SK-N-SH treated with all-trans-retinoic acid at 6 μM for 48 hours (cell line): ENCODE measurements at regions not wholly inside any gene's neighbourhood (a gene's known extent, or its start where the extent isn't known, plus 50 kb on each side); places are given as distances from the start of the nearest gene placed in this dataset.
"Not testable (repeated sequence)": the region's sequence is repeated elsewhere in the genome, so short reads cannot be mapped to it uniquely, and the experiment has no call there.

ENCODE experiments used
- ATAC-seq: fragments of 200-7000 bp; cut with Tn5 transposase; 3 replicates; pipeline ENCODE4 v1.9.1; 2020; ENCODE audit warnings: mild to moderate bottlenecking, moderate library complexity
- ARNTL ChIP-seq: fragments of 450-650 bp; formaldehyde crosslinking; IDR thresholded peaks from 2 replicates; pipeline ENCODE4 v1.5.0; 2020; ENCODE audit warnings: low read depth, mild to moderate bottlenecking, moderate library complexity, borderline replicate concordance
- BACH2 ChIP-seq: fragments of 250-450 bp; sonication (Bioruptor Pico); IDR thresholded peaks from 2 replicates; pipeline ENCODE4 v1.9.0; 2021; ENCODE audit warnings: mild to moderate bottlenecking, borderline replicate concordance
- CSDC2 ChIP-seq: fragments of 250-450 bp; sonication (Bioruptor Pico); IDR thresholded peaks from 2 replicates; pipeline ENCODE4 v1.5.0; 2020; ENCODE audit warnings: mild to moderate bottlenecking, moderate library complexity
- CSRNP3 ChIP-seq: fragments of 250-450 bp; sonication (Bioruptor Pico); IDR thresholded peaks from 2 replicates; pipeline ENCODE4 v1.5.1; 2021; ENCODE audit warnings: mild to moderate bottlenecking, moderate library complexity
- ESRRG ChIP-seq: fragments of 250-450 bp; sonication (Bioruptor Pico); IDR thresholded peaks from 2 replicates; pipeline ENCODE4 v1.6.1; 2021; ENCODE audit warnings: mild to moderate bottlenecking
- ISL1 ChIP-seq: fragments of 250-450 bp; sonication (Bioruptor Pico); IDR thresholded peaks from 2 replicates; pipeline ENCODE4 v2.1.2; 2022; ENCODE audit warnings: mild to moderate bottlenecking, moderate library complexity
- OSR1 ChIP-seq: fragments of 250-450 bp; sonication (Bioruptor Pico); IDR thresholded peaks from 2 replicates; pipeline ENCODE4 v1.8.0; 2022; ENCODE audit warnings: moderate library complexity, mild to moderate bottlenecking, inconsistent platforms
- PATZ1 ChIP-seq: fragments of 250-450 bp; sonication (Bioruptor Pico); IDR thresholded peaks from 2 replicates; pipeline ENCODE4 v1.8.0; 2020; ENCODE audit warnings: mild to moderate bottlenecking, moderate library complexity, borderline replicate concordance
- PPARA ChIP-seq: fragments of 250-450 bp; sonication (Bioruptor Pico); IDR thresholded peaks from 2 replicates; pipeline ENCODE4 v1.5.0; 2020; ENCODE audit warnings: mild to moderate bottlenecking, borderline replicate concordance
- RARB ChIP-seq: fragments of 250-450 bp; sonication (Bioruptor Pico); IDR thresholded peaks from 2 replicates; pipeline ENCODE4 v1.8.0; 2021; ENCODE audit warnings: mild to moderate bottlenecking, moderate library complexity
- SNAI2 ChIP-seq: fragments of 250-450 bp; sonication (Bioruptor Pico); IDR thresholded peaks from 2 replicates; pipeline ENCODE4 v1.5.0; 2020; ENCODE audit warnings: mild to moderate bottlenecking, moderate library complexity
- TCF4 ChIP-seq: fragments of 250-450 bp; sonication (Bioruptor Pico); IDR thresholded peaks from 2 replicates; pipeline ENCODE4 v1.8.0; 2021; ENCODE audit warnings: mild to moderate bottlenecking, moderate library complexity, borderline replicate concordance
- TOX ChIP-seq: fragments of 250-450 bp; sonication (Bioruptor Pico); IDR thresholded peaks from 2 replicates; pipeline ENCODE4 v1.8.0; 2021; ENCODE audit warnings: mild to moderate bottlenecking, moderate library complexity, borderline replicate concordance
- TSHZ2 ChIP-seq: fragments of 250-450 bp; sonication (Bioruptor Pico); IDR thresholded peaks from 2 replicates; pipeline ENCODE4 v1.5.0; 2020; ENCODE audit warnings: mild to moderate bottlenecking, moderate library complexity
- ZC3H10 ChIP-seq: fragments of 250-450 bp; sonication (Bioruptor Pico); IDR thresholded peaks from 2 replicates; pipeline ENCODE4 v1.5.1; 2021; ENCODE audit warnings: mild to moderate bottlenecking, moderate library complexity
- ZFP3 ChIP-seq: fragments of 250-450 bp; sonication (Bioruptor Pico); IDR thresholded peaks from 2 replicates; pipeline ENCODE4 v1.5.0; 2020; ENCODE audit warnings: mild to moderate bottlenecking, moderate library complexity
- ZFP30 ChIP-seq: fragments of 450-650 bp; formaldehyde crosslinking; IDR thresholded peaks from 2 replicates; pipeline ENCODE4 v1.5.0; 2022; ENCODE audit warnings: mild to moderate bottlenecking, moderate library complexity
- ZNF565 ChIP-seq: fragments of 450-650 bp; formaldehyde crosslinking; conservative IDR thresholded peaks from 2 replicates; pipeline ENCODE4 v1.5.0; 2020; ENCODE audit warnings: low read depth, mild to moderate bottlenecking, moderate library complexity
- ZNF70 ChIP-seq: fragments of 450-650 bp; formaldehyde crosslinking; IDR thresholded peaks from 2 replicates; pipeline ENCODE4 v1.5.0; 2020; ENCODE audit warnings: mild to moderate bottlenecking, moderate library complexity
- ZNF8 ChIP-seq: fragments of 450-650 bp; formaldehyde crosslinking; IDR thresholded peaks from 2 replicates; pipeline ENCODE4 v1.5.0; 2020; ENCODE audit warnings: mild to moderate bottlenecking, moderate library complexity
- TF ChIP-seq, protein P1 (sequence below): fragments of 250-450 bp; sonication (Bioruptor Pico); IDR thresholded peaks from 2 replicates; pipeline ENCODE4 v1.5.1; 2020; ENCODE audit warnings: low read depth, mild to moderate bottlenecking, moderate library complexity

DNA sequence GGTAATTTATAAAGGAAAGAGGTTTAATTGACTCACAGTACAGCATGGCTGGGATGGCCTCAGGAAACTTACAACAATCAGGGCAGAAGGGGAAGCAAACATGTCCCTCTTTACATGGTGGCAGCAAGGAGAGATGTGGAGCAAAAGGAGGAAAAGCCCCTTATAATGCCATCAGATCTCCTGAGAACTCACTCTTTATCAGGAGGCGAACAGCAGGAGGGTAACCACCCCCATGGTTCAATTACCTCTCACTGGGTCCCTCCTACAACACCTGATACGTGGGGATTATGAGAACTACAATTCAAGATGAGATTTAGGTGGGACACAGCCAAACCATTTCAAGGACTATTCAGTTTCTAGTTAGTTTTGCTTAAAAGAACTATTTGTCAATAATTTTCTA lies 453.3 kb downstream of the C12orf50 start (continued):
- TF ChIP-seq, protein P1, sequence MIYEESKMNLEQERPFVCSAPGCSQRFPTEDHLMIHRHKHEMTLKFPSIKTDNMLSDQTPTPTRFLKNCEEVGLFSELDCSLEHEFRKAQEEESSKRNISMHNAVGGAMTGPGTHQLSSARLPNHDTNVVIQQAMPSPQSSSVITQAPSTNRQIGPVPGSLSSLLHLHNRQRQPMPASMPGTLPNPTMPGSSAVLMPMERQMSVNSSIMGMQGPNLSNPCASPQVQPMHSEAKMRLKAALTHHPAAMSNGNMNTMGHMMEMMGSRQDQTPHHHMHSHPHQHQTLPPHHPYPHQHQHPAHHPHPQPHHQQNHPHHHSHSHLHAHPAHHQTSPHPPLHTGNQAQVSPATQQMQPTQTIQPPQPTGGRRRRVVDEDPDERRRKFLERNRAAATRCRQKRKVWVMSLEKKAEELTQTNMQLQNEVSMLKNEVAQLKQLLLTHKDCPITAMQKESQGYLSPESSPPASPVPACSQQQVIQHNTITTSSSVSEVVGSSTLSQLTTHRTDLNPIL = no peak
- TF ChIP-seq ZNF8 (CRISPR knock-in tag) = no peak
- no peak for TF ChIP-seq ZC3H10 (CRISPR knock-in tag)
- TF ChIP-seq ZFP30 = no peak
- TF ChIP-seq OSR1 = no peak

DNA sequence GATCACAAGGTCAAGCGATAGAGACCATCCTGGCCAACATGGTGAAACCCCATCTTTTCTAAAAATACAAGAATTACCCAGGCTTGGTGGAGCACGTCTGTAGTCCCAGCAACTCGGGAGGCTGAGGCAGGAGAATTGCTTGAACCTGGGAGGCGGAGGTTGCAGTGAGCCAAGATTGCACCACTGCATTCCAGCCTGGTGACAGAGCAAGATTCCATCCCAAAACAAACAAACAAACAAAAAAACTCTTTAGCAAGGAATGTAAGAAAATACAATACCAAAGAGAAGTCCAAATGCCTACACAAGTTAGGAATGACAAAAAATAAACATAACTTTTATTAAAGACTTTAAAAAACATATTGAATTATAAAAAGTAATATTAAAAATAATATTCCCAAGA lies 462.3 kb downstream of the C12orf50 start:
- not testable (repeated sequence) for ATAC-seq

DNA sequence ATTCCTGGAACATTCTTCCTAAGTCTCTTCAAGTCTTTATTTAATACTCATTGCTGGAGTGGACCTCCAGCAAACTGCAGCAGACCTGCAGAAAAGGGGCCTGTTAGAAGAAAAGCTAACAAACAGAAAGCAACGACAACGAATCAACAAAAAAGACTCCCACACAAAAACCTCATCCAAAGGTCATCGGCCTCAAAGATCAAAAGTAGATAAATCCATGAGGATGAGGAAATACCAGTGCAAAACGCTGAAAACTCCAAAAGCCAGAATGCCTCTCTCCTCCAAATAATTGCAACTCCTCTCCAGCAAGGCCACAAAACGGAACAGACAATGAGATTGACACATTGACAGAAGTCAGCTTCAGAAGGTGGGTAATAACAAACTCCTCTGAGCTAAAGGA lies 472.2 kb downstream of the C12orf50 start:
- no peak for ATAC-seq
- TF ChIP-seq ZNF565 (CRISPR knock-in tag) (no peak), ZC3H10 (CRISPR knock-in tag) (no peak), PATZ1 (CRISPR knock-in tag) (no peak), TSHZ2 (CRISPR knock-in tag) (no peak), BACH2 (no peak), OSR1 (no peak), ARNTL (no peak), ZNF70 (CRISPR knock-in tag) (no peak), CSDC2 (CRISPR knock-in tag) (no peak), SNAI2 (CRISPR knock-in tag) (no peak), ZNF8 (CRISPR knock-in tag) (no peak), ISL1 (CRISPR knock-in tag) (no peak), TOX (CRISPR knock-in tag) (no peak), PPARA (no peak), RARB (CRISPR knock-in tag) (no peak), ZFP3 (CRISPR knock-in tag) (no peak), ZFP30 (no peak), ESRRG (CRISPR knock-in tag) (no peak), CSRNP3 (CRISPR knock-in tag) (no peak)

- ATAC-seq = not testable (repeated sequence)
Observed at GRCh38 chr12:87531213-87531612, 498.0 kb downstream of the C12orf50 start.

DNA sequence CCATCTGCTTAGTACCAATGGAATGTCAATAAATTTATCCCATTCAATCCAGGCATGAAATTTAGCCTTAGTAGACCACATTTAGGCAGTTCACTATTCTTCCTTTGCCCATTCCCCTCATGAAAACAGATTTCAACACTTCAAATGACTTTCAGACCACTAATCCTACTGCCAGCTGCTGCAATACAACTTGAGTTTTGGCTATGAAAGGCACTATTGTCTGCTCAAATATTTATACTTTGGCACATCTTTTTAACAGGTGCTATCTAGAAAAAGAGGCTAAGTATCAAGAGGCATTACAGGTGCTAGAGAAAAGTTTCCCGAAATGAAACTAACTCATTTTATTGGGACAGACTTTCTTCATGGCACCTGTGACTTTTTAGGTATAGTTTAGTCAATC lies 499.8 kb downstream of the C12orf50 start:
- ATAC-seq = no peak
- TF ChIP-seq ZNF565 (CRISPR knock-in tag) (no peak), ZNF70 (CRISPR knock-in tag) (no peak), ZC3H10 (CRISPR knock-in tag) (no peak), TCF4 (CRISPR knock-in tag) (no peak), ZNF8 (CRISPR knock-in tag) (no peak), ISL1 (CRISPR knock-in tag) (no peak), ESRRG (CRISPR knock-in tag) (no peak), TSHZ2 (CRISPR knock-in tag) (no peak), TOX (CRISPR knock-in tag) (no peak), ZFP3 (CRISPR knock-in tag) (no peak), PATZ1 (CRISPR knock-in tag) (no peak), CSRNP3 (CRISPR knock-in tag) (no peak)
